GM19438 (cell line): ENCODE measurements at regions not wholly inside any gene's neighbourhood (a gene's known extent, or its start where the extent isn't known, plus 50 kb on each side); places are given as distances from the start of the nearest gene placed in this dataset.

ENCODE experiments used
- ATAC-seq: cut with Tn5 transposase; IDR thresholded peaks from one replicate; pipeline ENCODE4 v1.9.1; 2021; ENCODE audit warnings: low read depth; ENCODE audit not compliant: unreplicated experiment

GRCh38 chr9:18422296-18423036, 51.5 kb upstream of the ADAMTSL1 start:
- no peak for ATAC-seq

- no peak for ATAC-seq
Measured at GRCh38 chr9:18423791-18424531, 50.0 kb upstream of the ADAMTSL1 start.
